ENCODE measurements at regions not wholly inside any gene's neighbourhood (a gene's known extent, or its start where the extent isn't known, plus 50 kb on each side); places are given as distances from the start of the nearest gene placed in this dataset.

DNA sequence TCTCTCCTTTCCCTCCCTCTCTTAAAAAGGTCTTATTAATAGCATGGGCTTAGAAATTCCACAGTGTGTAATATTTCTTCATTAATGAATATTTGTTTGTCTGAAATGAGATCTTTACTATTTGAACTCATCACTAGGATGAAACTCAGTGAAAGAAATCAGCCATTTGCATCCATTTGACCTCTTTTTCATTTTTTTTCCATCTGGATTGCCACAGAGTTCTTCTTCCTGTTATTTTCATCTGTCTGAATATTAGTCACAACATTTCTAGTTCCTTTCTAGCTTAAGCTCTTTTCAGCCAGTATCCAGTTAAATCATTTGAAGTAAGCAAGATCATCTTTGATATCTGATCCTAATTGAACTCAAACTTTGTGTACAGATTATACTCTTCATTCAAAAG lies 69.2 kb upstream of the PLS3 start:
- ATAC-seq (no peak), DNase-seq (ENCODE audit: low spot score) (no peak)
- H3K27ac Mint-ChIP-seq = no peak overlapping the region
- no peak for TF ChIP-seq CREB1 (CRISPR knock-in tag; IDR thresholded peaks at IDR 0.05)
- no peak for TF ChIP-seq ZNF219 (CRISPR knock-in tag; IDR thresholded peaks at IDR 0.05; ENCODE audit: borderline replicate concordance)
- TF ChIP-seq ESRRA (CRISPR knock-in tag; IDR thresholded peaks at IDR 0.05; ENCODE audit: borderline replicate concordance) = no peak
- TF ChIP-seq, protein P1, sequence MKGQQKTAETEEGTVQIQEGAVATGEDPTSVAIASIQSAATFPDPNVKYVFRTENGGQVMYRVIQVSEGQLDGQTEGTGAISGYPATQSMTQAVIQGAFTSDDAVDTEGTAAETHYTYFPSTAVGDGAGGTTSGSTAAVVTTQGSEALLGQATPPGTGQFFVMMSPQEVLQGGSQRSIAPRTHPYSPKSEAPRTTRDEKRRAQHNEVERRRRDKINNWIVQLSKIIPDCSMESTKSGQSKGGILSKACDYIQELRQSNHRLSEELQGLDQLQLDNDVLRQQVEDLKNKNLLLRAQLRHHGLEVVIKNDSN (CRISPR knock-in tag; IDR thresholded peaks at IDR 0.05) = no peak
- TF ChIP-seq MXD4 (CRISPR knock-in tag; IDR thresholded peaks at IDR 0.05; ENCODE audit: borderline replicate concordance) = no peak
- TF ChIP-seq JAZF1 (CRISPR knock-in tag; IDR thresholded peaks at IDR 0.05) = no peak
- TF ChIP-seq, protein P2, sequence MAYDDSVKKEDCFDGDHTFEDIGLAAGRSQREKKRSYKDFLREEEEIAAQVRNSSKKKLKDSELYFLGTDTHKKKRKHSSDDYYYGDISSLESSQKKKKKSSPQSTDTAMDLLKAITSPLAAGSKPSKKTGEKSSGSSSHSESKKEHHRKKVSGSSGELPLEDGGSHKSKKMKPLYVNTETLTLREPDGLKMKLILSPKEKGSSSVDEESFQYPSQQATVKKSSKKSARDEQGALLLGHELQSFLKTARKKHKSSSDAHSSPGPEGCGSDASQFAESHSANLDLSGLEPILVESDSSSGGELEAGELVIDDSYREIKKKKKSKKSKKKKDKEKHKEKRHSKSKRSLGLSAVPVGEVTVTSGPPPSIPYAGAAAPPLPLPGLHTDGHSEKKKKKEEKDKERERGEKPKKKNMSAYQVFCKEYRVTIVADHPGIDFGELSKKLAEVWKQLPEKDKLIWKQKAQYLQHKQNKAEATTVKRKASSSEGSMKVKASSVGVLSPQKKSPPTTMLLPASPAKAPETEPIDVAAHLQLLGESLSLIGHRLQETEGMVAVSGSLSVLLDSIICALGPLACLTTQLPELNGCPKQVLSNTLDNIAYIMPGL (CRISPR knock-in tag; IDR thresholded peaks at IDR 0.05) = no peak
- no peak for TF ChIP-seq SOX15 (CRISPR knock-in tag; IDR thresholded peaks at IDR 0.05)
- TF ChIP-seq, protein P3, sequence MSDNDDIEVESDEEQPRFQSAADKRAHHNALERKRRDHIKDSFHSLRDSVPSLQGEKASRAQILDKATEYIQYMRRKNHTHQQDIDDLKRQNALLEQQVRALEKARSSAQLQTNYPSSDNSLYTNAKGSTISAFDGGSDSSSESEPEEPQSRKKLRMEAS (CRISPR knock-in tag; IDR thresholded peaks at IDR 0.05) = no peak
- TF ChIP-seq EMX1 (CRISPR knock-in tag; IDR thresholded peaks at IDR 0.05) = no peak
- TF ChIP-seq ZNF121 (CRISPR knock-in tag; IDR thresholded peaks at IDR 0.05) = no peak
- no peak for TF ChIP-seq TP53 (CRISPR knock-in tag; IDR thresholded peaks at IDR 0.05)
- TF ChIP-seq ZNF671 (CRISPR knock-in tag; IDR thresholded peaks at IDR 0.05) = no peak
- TF ChIP-seq RORB (CRISPR knock-in tag; IDR thresholded peaks at IDR 0.05) = no peak
- TF ChIP-seq, protein P4, sequence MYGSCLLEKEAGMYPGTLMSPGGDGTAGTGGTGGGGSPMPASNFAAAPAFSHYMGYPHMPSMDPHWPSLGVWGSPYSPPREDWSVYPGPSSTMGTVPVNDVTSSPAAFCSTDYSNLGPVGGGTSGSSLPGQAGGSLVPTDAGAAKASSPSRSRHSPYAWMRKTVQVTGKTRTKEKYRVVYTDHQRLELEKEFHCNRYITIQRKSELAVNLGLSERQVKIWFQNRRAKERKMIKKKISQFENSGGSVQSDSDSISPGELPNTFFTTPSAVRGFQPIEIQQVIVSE (CRISPR knock-in tag; IDR thresholded peaks at IDR 0.05; ENCODE audit: borderline replicate concordance) = no peak
- H3K9me3 Mint-ChIP-seq = no peaks in the 10 kb centered on the region
- H3K27me3 Mint-ChIP-seq (ENCODE audit: low read depth) = peaks cover 4% of the 10 kb centered on the region; the same call in 1 of the 2 replicates
- H3K4me1 Mint-ChIP-seq = peaks cover 4% of the 10 kb centered on the region; the same call in 1 of the 2 replicates
- CTCF ChIA-PET = no interaction called here
- H3K36me3 Mint-ChIP-seq = no peaks in the 10 kb centered on the region
- POLR2A ChIA-PET = no interaction called here
- H3K4me3 Mint-ChIP-seq = no peak overlapping the region

DNA sequence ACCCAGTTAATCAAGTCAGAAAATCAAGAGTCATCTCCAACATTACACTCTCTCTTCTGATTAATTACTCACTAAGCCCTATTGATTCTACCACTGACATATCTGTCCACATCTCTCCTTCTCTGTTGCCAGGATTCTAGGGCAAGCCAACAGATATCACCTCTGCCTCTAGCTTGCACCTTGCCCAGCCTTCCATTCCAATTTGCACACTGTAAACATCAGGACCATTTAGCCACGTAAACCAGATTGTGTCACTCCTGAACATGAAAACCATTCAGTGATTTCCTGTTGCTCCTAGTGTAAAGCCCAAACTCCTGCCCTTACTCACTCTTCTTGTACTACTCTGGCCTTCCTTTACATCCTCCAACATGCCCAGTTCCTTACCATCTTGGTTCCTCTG lies 68.0 kb upstream of the PLS3 start:
- H3K4me1 Mint-ChIP-seq = peaks cover 9% of the 10 kb centered on the region; the same call in 1 of the 2 replicates
- H3K4me3 Mint-ChIP-seq = no peak overlapping the region

More for the DNA sequence above, 68.0 kb upstream of the PLS3 start:
- no peak for TF ChIP-seq TP53 (CRISPR knock-in tag; IDR thresholded peaks at IDR 0.05)
- no peak for TF ChIP-seq NFE2L1 (CRISPR knock-in tag; IDR thresholded peaks at IDR 0.05)
- TF ChIP-seq IRF2 (CRISPR knock-in tag; IDR thresholded peaks at IDR 0.05; ENCODE audit: borderline replicate concordance, low read depth) = no peak
- no peak for TF ChIP-seq TCF7 (CRISPR knock-in tag; IDR thresholded peaks at IDR 0.05; ENCODE audit: low read depth)
- no peak for TF ChIP-seq NR1H2 (CRISPR knock-in tag; IDR thresholded peaks at IDR 0.05)
- TF ChIP-seq, protein P4 (CRISPR knock-in tag; IDR thresholded peaks at IDR 0.05; ENCODE audit: borderline replicate concordance) = no peak
- no peak for TF ChIP-seq RORB (CRISPR knock-in tag; IDR thresholded peaks at IDR 0.05)
- TF ChIP-seq, protein P5, sequence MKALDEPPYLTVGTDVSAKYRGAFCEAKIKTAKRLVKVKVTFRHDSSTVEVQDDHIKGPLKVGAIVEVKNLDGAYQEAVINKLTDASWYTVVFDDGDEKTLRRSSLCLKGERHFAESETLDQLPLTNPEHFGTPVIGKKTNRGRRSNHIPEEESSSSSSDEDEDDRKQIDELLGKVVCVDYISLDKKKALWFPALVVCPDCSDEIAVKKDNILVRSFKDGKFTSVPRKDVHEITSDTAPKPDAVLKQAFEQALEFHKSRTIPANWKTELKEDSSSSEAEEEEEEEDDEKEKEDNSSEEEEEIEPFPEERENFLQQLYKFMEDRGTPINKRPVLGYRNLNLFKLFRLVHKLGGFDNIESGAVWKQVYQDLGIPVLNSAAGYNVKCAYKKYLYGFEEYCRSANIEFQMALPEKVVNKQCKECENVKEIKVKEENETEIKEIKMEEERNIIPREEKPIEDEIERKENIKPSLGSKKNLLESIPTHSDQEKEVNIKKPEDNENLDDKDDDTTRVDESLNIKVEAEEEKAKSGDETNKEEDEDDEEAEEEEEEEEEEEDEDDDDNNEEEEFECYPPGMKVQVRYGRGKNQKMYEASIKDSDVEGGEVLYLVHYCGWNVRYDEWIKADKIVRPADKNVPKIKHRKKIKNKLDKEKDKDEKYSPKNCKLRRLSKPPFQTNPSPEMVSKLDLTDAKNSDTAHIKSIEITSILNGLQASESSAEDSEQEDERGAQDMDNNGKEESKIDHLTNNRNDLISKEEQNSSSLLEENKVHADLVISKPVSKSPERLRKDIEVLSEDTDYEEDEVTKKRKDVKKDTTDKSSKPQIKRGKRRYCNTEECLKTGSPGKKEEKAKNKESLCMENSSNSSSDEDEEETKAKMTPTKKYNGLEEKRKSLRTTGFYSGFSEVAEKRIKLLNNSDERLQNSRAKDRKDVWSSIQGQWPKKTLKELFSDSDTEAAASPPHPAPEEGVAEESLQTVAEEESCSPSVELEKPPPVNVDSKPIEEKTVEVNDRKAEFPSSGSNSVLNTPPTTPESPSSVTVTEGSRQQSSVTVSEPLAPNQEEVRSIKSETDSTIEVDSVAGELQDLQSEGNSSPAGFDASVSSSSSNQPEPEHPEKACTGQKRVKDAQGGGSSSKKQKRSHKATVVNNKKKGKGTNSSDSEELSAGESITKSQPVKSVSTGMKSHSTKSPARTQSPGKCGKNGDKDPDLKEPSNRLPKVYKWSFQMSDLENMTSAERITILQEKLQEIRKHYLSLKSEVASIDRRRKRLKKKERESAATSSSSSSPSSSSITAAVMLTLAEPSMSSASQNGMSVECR (CRISPR knock-in tag; IDR thresholded peaks at IDR 0.05; ENCODE audit: borderline replicate concordance) = no peak
- TF ChIP-seq, protein P3 (CRISPR knock-in tag; IDR thresholded peaks at IDR 0.05) = no peak
- TF ChIP-seq JUN (CRISPR knock-in tag; IDR thresholded peaks at IDR 0.05) = no peak
- DNase-seq (ENCODE audit: low spot score) (no peak), ATAC-seq (no peak)
- ChIA-PET POLR2A (no interaction called here), CTCF (no interaction called here)
- peaks cover 4% of the 10 kb centered on the region; the same call in 1 of the 2 replicates for H3K27me3 Mint-ChIP-seq (ENCODE audit: low read depth)
- no peaks in the 10 kb centered on the region for H3K9me3 Mint-ChIP-seq
- H3K36me3 Mint-ChIP-seq = no peaks in the 10 kb centered on the region
- H3K27ac Mint-ChIP-seq = no peak overlapping the region

Data from WTC11 (cell line).